WTC11 (cell line): ENCODE measurements at regions not wholly inside any gene's neighbourhood (a gene's known extent, or its start where the extent isn't known, plus 50 kb on each side); places are given as distances from the start of the nearest gene placed in this dataset.

ENCODE experiments used
- ATAC-seq: fragments of 200-7000 bp; cut with Tn5 transposase; 2 replicates; pipeline ENCODE4 v1.10.0; 2021; ENCODE audit warnings: mild to moderate bottlenecking, moderate library complexity
- CTCF ChIA-PET: fragments of 300-600 bp; sonication (Branson Sonifier 250); formaldehyde crosslinking; loops from one replicate; lab custom pipeline; 2021; ENCODE audit warnings: antibody characterized with exemption; lab: Charles Lee
- POLR2A ChIA-PET: fragments of 350-600 bp; sonication (Branson Sonifier 250); formaldehyde crosslinking; loops from one replicate; lab custom pipeline; 2021; ENCODE audit warnings: antibody characterized with exemption; lab: Charles Lee
- DNase-seq: peaks from one replicate; pipeline ENCODE4 v3.0.0; 2021; ENCODE audit warnings: low spot score
- H3K27ac Mint-ChIP-seq: 2 replicates; pipeline ENCODE4 v1.8.0; 2021; ENCODE audit warnings: mixed read lengths
- H3K27me3 Mint-ChIP-seq: 2 replicates; pipeline ENCODE4 v1.8.0; 2021; ENCODE audit warnings: low read depth, mild to moderate bottlenecking, moderate library complexity, mixed read lengths
- H3K36me3 Mint-ChIP-seq: 2 replicates; pipeline ENCODE4 v1.8.0; 2021; ENCODE audit warnings: mixed read lengths
- H3K4me1 Mint-ChIP-seq: 2 replicates; pipeline ENCODE4 v1.8.0; 2022; ENCODE audit warnings: mixed read lengths
- H3K4me3 Mint-ChIP-seq: 2 replicates; pipeline ENCODE4 v1.8.0; 2021; ENCODE audit warnings: mild to moderate bottlenecking, moderate library complexity, mixed read lengths
- H3K9me3 Mint-ChIP-seq: 2 replicates; pipeline ENCODE4 v1.8.0; 2021; ENCODE audit warnings: mixed read lengths
- ATF1 ChIP-seq: sonication (generic); formaldehyde crosslinking; IDR thresholded peaks from 2 replicates; pipeline ENCODE4 v1.8.1; 2023; ENCODE audit warnings: mild to moderate bottlenecking, moderate library complexity, missing genetic modification reagents
- ATF2 ChIP-seq: sonication (generic); formaldehyde crosslinking; IDR thresholded peaks from 2 replicates; pipeline ENCODE4 v1.8.1; 2022; ENCODE audit warnings: low read depth, missing genetic modification reagents, borderline replicate concordance
- FOXK1 ChIP-seq: sonication (generic); formaldehyde crosslinking; IDR thresholded peaks from 2 replicates; pipeline ENCODE4 v1.8.0; 2022; ENCODE audit warnings: mild to moderate bottlenecking, moderate library complexity, missing genetic modification reagents
- GRHL2 ChIP-seq: fragments of 250-450 bp; sonication (Bioruptor Pico); IDR thresholded peaks from 2 replicates; pipeline ENCODE4 v1.8.0; 2022; ENCODE audit warnings: mild to moderate bottlenecking, moderate library complexity; ENCODE audit not compliant: insufficient replicate concordance, severe bottlenecking
- IRF2 ChIP-seq: sonication (generic); formaldehyde crosslinking; IDR thresholded peaks from 2 replicates; pipeline ENCODE4 v1.8.0; 2022; ENCODE audit warnings: low read depth, missing genetic modification reagents, borderline replicate concordance
- JAZF1 ChIP-seq: fragments of 250-450 bp; sonication (Bioruptor Pico); IDR thresholded peaks from 2 replicates; pipeline ENCODE4 v1.9.0; 2021; ENCODE audit warnings: moderate library complexity, mild to moderate bottlenecking, inconsistent platforms
- MAX ChIP-seq: sonication (generic); formaldehyde crosslinking; IDR thresholded peaks from 2 replicates; pipeline ENCODE4 v1.8.0; 2022; ENCODE audit warnings: mild to moderate bottlenecking, missing genetic modification reagents
- PRDM15 ChIP-seq: sonication (generic); formaldehyde crosslinking; IDR thresholded peaks from 2 replicates; pipeline ENCODE4 v1.8.0; 2022; ENCODE audit warnings: missing genetic modification reagents
- SMAD4 ChIP-seq: sonication (generic); formaldehyde crosslinking; IDR thresholded peaks from 2 replicates; pipeline ENCODE4 v1.8.0; 2022; ENCODE audit warnings: mild to moderate bottlenecking, missing genetic modification reagents
- SOX15 ChIP-seq: fragments of 250-450 bp; sonication (Bioruptor Pico); IDR thresholded peaks from 2 replicates; pipeline ENCODE4 v1.9.0; 2021; ENCODE audit warnings: mild to moderate bottlenecking
- STAT6 ChIP-seq: sonication (generic); formaldehyde crosslinking; conservative IDR thresholded peaks from 2 replicates; pipeline ENCODE4 v1.8.1; 2023; ENCODE audit warnings: mild to moderate bottlenecking, low read depth, missing genetic modification reagents, moderate library complexity
- TCF7 ChIP-seq: sonication (generic); formaldehyde crosslinking; IDR thresholded peaks from 2 replicates; pipeline ENCODE4 v1.8.0; 2022; ENCODE audit warnings: mild to moderate bottlenecking, low read depth, missing genetic modification reagents, moderate library complexity
- USF2 ChIP-seq: sonication (generic); formaldehyde crosslinking; IDR thresholded peaks from 2 replicates; pipeline ENCODE4 v1.8.1; 2023; ENCODE audit warnings: mild to moderate bottlenecking, missing genetic modification reagents, moderate library complexity
- ZNF121 ChIP-seq: sonication (generic); formaldehyde crosslinking; IDR thresholded peaks from 2 replicates; pipeline ENCODE4 v1.8.0; 2023; ENCODE audit warnings: missing genetic modification reagents
- ZNF219 ChIP-seq: sonication (generic); formaldehyde crosslinking; IDR thresholded peaks from 2 replicates; pipeline ENCODE4 v1.8.0; 2023; ENCODE audit warnings: missing genetic modification reagents, mild to moderate bottlenecking, borderline replicate concordance
- ZNF416 ChIP-seq: fragments of 250-450 bp; sonication (Bioruptor Pico); IDR thresholded peaks from 2 replicates; pipeline ENCODE4 v1.9.0; 2021; ENCODE audit warnings: mild to moderate bottlenecking, inconsistent platforms
- ZNF532 ChIP-seq: fragments of 250-450 bp; sonication (Bioruptor Pico); IDR thresholded peaks from 2 replicates; pipeline ENCODE4 v1.9.0; 2021; ENCODE audit warnings: mild to moderate bottlenecking, borderline replicate concordance

- Mint-ChIP-seq H3K27me3 (peaks cover 28% of the 10 kb centered on the region), H3K27ac (no peak overlapping the region), H3K4me3 (no peak overlapping the region), H3K4me1 (peaks cover 53% of the 10 kb centered on the region), H3K9me3 (no peaks in the 10 kb centered on the region), H3K36me3 (no peaks in the 10 kb centered on the region)
- POLR2A ChIA-PET = no interaction called here
- DNase-seq = no peak
- CTCF ChIA-PET = interaction anchor here (1.0 to 1.1 kb wide), 2 partner anchors 26 to 568 kb away, joined by 3 to 5 read pairs; no protein-coding TSS in a partner anchor
- no peak for ATAC-seq
- no peak for TF ChIP-seq SMAD4 (CRISPR knock-in tag)
Observed at GRCh38 chr4:182137343-182137742, 105.9 kb upstream of the TENM3 start.

GRCh38 chr4:182139491-182139890 is 103.7 kb upstream of the TENM3 start:
- no peak overlapping the region for H3K4me3 Mint-ChIP-seq
- no peak for TF ChIP-seq STAT6
- TF ChIP-seq ZNF121 (CRISPR knock-in tag) = no peak
- no peak for TF ChIP-seq JAZF1 (CRISPR knock-in tag)
- TF ChIP-seq FOXK1 (CRISPR knock-in tag) = no peak
- TF ChIP-seq TCF7 (CRISPR knock-in tag) = no peak
- TF ChIP-seq USF2 (CRISPR knock-in tag) = no peak
- no peak for TF ChIP-seq MAX (CRISPR knock-in tag)
- no peak for TF ChIP-seq ATF2 (CRISPR knock-in tag)
- no peak for TF ChIP-seq GRHL2 (CRISPR knock-in tag)
- no peak for TF ChIP-seq ZNF416 (CRISPR knock-in tag)
- TF ChIP-seq IRF2 (CRISPR knock-in tag) = no peak
- no peak for TF ChIP-seq SMAD4 (CRISPR knock-in tag)
- TF ChIP-seq ZNF219 (CRISPR knock-in tag) = no peak
- TF ChIP-seq PRDM15 = no peak
- no peak for TF ChIP-seq SOX15 (CRISPR knock-in tag)
- TF ChIP-seq ZNF532 (CRISPR knock-in tag) = no peak
- TF ChIP-seq ATF1 (CRISPR knock-in tag) = no peak
- TF ChIP-seq, all 79 proteins: peak for 0
- H3K36me3 Mint-ChIP-seq = no peaks in the 10 kb centered on the region
- ChIA-PET POLR2A (no interaction called here), CTCF (no interaction called here)
- H3K4me1 Mint-ChIP-seq = peaks cover 54% of the 10 kb centered on the region
- peaks cover 30% of the 10 kb centered on the region for H3K27me3 Mint-ChIP-seq
- no peak overlapping the region for H3K27ac Mint-ChIP-seq
- ATAC-seq (no peak), DNase-seq (no peak)
- H3K9me3 Mint-ChIP-seq = no peaks in the 10 kb centered on the region
